ENCODE measurements at regions not wholly inside any gene's neighbourhood (a gene's known extent, or its start where the extent isn't known, plus 50 kb on each side); places are given as distances from the start of the nearest gene placed in this dataset.
"Not testable (repeated sequence)": the region's sequence is repeated elsewhere in the genome, so short reads cannot be mapped to it uniquely, and the experiment has no call there.

DNA sequence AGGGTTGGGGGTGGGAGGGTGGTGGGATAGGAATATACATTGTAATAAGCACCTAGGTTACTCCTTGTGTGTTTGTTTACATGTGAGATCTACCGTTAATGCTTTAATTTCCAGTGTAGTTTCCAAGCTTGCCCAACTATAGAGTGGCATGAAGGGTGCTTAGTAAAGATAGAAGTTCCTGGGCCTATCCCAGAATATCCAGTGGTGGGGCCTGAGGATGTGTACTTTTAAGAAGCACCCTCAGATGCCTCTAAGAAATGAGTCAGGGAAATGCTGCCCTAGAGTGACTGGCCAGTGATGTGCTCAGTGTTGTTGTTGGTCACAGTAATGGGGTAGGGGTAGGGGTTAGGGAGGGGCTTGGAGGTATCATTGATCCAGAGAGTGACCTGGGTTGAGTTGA, 141.3 kb downstream of the TSEN15 start:
- POLR2A ChIA-PET, result no interaction called here
- H3K27me3 Mint-ChIP-seq, result peaks cover 8% of the 10 kb centered on the region
- TF ChIP-seq, protein P1, sequence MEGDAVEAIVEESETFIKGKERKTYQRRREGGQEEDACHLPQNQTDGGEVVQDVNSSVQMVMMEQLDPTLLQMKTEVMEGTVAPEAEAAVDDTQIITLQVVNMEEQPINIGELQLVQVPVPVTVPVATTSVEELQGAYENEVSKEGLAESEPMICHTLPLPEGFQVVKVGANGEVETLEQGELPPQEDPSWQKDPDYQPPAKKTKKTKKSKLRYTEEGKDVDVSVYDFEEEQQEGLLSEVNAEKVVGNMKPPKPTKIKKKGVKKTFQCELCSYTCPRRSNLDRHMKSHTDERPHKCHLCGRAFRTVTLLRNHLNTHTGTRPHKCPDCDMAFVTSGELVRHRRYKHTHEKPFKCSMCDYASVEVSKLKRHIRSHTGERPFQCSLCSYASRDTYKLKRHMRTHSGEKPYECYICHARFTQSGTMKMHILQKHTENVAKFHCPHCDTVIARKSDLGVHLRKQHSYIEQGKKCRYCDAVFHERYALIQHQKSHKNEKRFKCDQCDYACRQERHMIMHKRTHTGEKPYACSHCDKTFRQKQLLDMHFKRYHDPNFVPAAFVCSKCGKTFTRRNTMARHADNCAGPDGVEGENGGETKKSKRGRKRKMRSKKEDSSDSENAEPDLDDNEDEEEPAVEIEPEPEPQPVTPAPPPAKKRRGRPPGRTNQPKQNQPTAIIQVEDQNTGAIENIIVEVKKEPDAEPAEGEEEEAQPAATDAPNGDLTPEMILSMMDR (IDR thresholded peaks at IDR 0.05), result no peak
- H3K9me3 Mint-ChIP-seq, result no peaks in the 10 kb centered on the region
- ATAC-seq (no peak), DNase-seq (no peak)
- no peak overlapping the region for H3K4me3 Mint-ChIP-seq
- CTCF ChIA-PET, result no interaction called here
- H3K27ac Mint-ChIP-seq, result no peak overlapping the region
- no peaks in the 10 kb centered on the region for H3K36me3 Mint-ChIP-seq (ENCODE audit: low read depth)
- intact Hi-C loops (cut with micrococcal nuclease), result no loop called here
- no peaks in the 10 kb centered on the region for H3K4me1 Mint-ChIP-seq (ENCODE audit: low read depth)

DNA sequence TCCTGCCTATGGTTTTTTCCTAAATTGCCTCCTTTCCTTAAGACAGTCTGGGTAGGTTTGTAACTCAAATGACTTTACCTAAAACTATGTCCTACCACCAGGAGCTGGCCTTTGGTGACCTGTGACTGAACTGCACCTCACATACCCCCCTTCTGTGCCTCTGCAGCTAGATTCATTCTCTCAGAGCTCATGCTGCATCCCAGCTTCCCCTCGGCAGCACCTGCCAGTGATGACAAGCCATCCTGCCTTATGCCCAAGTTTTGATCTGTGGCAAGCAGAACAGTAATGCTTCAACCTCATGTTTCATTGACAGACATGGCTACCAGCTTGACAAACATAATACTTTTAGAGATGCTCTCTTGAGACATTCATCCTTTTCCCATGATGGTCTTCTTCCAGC, 141.9 kb downstream of the TSEN15 start:
- Mint-ChIP-seq H3K27me3 (peaks cover 8% of the 10 kb centered on the region), H3K36me3 (ENCODE audit: low read depth) (no peaks in the 10 kb centered on the region), H3K27ac (no peak overlapping the region), H3K9me3 (no peaks in the 10 kb centered on the region), H3K4me1 (ENCODE audit: low read depth) (no peaks in the 10 kb centered on the region), H3K4me3 (no peak overlapping the region)
- ChIA-PET POLR2A (no interaction called here), CTCF (no interaction called here)
- no peak for ATAC-seq
- intact Hi-C loops (cut with micrococcal nuclease), result no loop called here
- DNase-seq, result no peak
- TF ChIP-seq, protein P1 (IDR thresholded peaks at IDR 0.05), result no peak

DNA sequence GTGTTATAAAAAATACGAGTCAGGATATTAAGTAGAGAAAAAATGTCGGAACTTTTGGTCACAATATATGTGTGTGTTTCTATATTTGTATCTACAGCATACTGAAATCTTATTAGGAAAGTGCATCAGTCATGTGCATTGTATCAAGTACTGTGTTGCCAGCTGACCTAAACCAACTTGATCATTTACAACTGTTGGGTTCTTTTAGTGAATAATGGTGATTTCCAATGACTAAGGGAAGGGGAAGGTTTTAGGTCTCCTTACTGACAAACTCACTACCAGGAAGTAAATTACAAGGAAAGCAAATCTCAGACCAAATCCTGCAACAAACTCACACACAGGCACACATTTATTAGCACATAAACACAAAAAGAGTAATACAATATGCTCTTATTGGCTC, 142.7 kb downstream of the TSEN15 start:
- ChIA-PET CTCF (no interaction called here), POLR2A (no interaction called here)
- H3K9me3 Mint-ChIP-seq, result no peaks in the 10 kb centered on the region
- no peaks in the 10 kb centered on the region for H3K4me1 Mint-ChIP-seq (ENCODE audit: low read depth)
- intact Hi-C loops (cut with micrococcal nuclease), result no loop called here
- H3K4me3 Mint-ChIP-seq, result no peak overlapping the region
- ATAC-seq (no peak), DNase-seq (no peak)
- no peak overlapping the region for H3K27ac Mint-ChIP-seq
- TF ChIP-seq, protein P1 (IDR thresholded peaks at IDR 0.05), result no peak
- H3K27me3 Mint-ChIP-seq, result peaks cover 8% of the 10 kb centered on the region
- H3K36me3 Mint-ChIP-seq (ENCODE audit: low read depth), result no peaks in the 10 kb centered on the region

DNA sequence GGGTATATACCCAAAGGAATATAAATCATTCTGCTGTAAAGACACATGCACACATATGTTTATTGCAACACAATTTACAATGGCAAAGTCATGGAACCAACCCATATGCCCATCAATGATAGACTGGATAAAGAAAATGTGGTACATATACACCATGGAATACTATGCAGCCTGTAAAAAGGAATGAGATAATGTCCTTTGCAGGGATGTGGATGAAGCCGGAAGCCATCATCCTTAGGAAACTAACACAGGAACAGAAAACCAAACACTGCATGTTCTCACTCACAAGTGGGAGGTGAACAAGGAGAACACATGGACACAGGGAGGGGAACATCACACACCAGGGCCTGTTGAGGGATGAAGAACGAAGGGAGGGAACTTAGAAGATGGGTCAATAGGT, 144.2 kb downstream of the TSEN15 start:
- DNase-seq; ATAC-seq; H3K4me3 Mint-ChIP-seq; H3K4me1 Mint-ChIP-seq (ENCODE audit: low read depth); H3K9me3 Mint-ChIP-seq; intact Hi-C loops (cut with micrococcal nuclease); H3K36me3 Mint-ChIP-seq (ENCODE audit: low read depth); POLR2A ChIA-PET; H3K27ac Mint-ChIP-seq; CTCF ChIA-PET; H3K27me3 Mint-ChIP-seq: not testable (repeated sequence)

DNA sequence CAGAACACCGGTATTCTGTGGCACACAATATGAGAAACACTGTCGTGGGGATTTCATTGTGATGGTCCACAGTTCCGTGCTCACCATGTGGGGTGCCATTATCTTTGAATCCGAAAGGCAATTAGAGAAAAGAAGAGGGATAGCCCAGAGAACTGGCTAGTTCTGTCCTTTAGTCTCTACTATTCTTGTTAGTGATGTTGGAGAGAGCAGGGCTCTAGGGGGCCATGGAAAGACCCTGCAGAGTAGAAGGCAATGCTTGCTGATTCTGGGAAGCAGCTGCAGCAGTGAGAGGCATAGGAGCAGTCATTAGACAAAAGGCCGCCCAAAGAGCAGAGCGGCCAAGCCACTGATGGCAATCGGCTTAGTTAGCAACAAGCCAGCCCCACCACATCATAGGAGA, 146.3 kb downstream of the TSEN15 start:
- POLR2A ChIA-PET, result no interaction called here
- ATAC-seq, result no peak
- CTCF ChIA-PET, result no interaction called here
- TF ChIP-seq, protein P1 (IDR thresholded peaks at IDR 0.05), result no peak
- no peak for DNase-seq
- intact Hi-C loops (cut with micrococcal nuclease), result no loop called here
- no peak overlapping the region for H3K27ac Mint-ChIP-seq
- no peaks in the 10 kb centered on the region for H3K9me3 Mint-ChIP-seq
- H3K27me3 Mint-ChIP-seq, result peaks cover 4% of the 10 kb centered on the region
- H3K36me3 Mint-ChIP-seq (ENCODE audit: low read depth), result no peaks in the 10 kb centered on the region
- H3K4me3 Mint-ChIP-seq, result no peak overlapping the region
- no peaks in the 10 kb centered on the region for H3K4me1 Mint-ChIP-seq (ENCODE audit: low read depth)

DNA sequence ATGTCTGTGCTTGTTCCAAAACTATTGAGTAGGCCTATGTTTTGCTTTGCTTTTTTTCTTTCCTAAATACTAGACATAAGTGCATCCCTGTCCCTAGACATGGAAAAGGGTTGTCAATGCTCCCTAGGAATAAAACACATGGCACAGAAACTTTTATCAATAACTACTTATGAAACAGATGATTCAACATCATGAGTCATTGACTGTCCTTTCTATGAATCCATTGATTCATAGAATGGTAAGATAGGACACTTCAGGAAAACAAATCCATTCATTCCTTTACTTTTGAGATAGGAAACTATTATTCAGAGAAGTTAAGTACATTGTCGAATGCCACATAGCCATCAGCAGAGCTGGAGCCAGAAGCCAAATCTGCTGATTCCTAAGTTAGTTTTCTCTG, 147.5 kb downstream of the TSEN15 start:
- DNase-seq (no peak), ATAC-seq (no peak)
- no peaks in the 10 kb centered on the region for H3K9me3 Mint-ChIP-seq
- peaks cover 4% of the 10 kb centered on the region for H3K27me3 Mint-ChIP-seq
- TF ChIP-seq, protein P1 (IDR thresholded peaks at IDR 0.05), result no peak
- no peaks in the 10 kb centered on the region for H3K4me1 Mint-ChIP-seq (ENCODE audit: low read depth)
- H3K36me3 Mint-ChIP-seq (ENCODE audit: low read depth), result no peaks in the 10 kb centered on the region
- CTCF ChIA-PET, result interaction anchor here (1.6 kb wide), 1 partner anchor 21 kb away, joined by 5 read pairs; no protein-coding TSS in a partner anchor
- POLR2A ChIA-PET, result no interaction called here
- H3K27ac Mint-ChIP-seq, result no peak overlapping the region
- intact Hi-C loops (cut with micrococcal nuclease), result no loop called here
- H3K4me3 Mint-ChIP-seq, result no peak overlapping the region
